ENCODE measurements at regions not wholly inside any gene's neighbourhood (a gene's known extent, or its start where the extent isn't known, plus 50 kb on each side); places are given as distances from the start of the nearest gene placed in this dataset.

- no peak overlapping the region for H3K27ac ChIP-seq
Measured at GRCh38 chr7:17027143-17027788, 145.5 kb upstream of the AGR3 start.

DNA sequence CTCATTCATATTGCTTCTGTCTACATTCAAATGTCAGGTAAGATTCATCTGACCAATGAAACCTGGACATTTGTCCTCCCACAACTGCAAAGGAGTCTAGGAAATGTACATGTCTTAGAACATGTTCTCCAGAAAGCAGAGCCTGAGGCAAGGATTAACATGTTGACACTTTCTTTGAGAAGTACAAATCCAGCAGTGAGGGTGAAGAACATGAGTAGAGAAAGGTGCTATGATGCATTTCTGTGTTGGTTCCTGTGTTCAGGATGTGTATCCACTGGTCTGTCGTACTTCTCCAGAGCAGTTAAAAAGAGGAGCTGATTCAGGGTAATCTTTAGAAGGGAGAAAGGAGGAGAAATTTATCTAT lies 146.0 kb upstream of the AGR3 start:
- H3K4me1 ChIP-seq: no peaks in the 10 kb centered on the region
- H3K4me3 ChIP-seq: no peak overlapping the region
- intact Hi-C loops (cut with DNase I; ENCODE audit: low total_unique reads): no loop called here
- no peaks in the 10 kb centered on the region for H3K36me3 ChIP-seq
- no peak overlapping the region for H3K27ac ChIP-seq
- TF ChIP-seq, protein P1, sequence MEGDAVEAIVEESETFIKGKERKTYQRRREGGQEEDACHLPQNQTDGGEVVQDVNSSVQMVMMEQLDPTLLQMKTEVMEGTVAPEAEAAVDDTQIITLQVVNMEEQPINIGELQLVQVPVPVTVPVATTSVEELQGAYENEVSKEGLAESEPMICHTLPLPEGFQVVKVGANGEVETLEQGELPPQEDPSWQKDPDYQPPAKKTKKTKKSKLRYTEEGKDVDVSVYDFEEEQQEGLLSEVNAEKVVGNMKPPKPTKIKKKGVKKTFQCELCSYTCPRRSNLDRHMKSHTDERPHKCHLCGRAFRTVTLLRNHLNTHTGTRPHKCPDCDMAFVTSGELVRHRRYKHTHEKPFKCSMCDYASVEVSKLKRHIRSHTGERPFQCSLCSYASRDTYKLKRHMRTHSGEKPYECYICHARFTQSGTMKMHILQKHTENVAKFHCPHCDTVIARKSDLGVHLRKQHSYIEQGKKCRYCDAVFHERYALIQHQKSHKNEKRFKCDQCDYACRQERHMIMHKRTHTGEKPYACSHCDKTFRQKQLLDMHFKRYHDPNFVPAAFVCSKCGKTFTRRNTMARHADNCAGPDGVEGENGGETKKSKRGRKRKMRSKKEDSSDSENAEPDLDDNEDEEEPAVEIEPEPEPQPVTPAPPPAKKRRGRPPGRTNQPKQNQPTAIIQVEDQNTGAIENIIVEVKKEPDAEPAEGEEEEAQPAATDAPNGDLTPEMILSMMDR (IDR thresholded peaks at IDR 0.05): no peak
- TF ChIP-seq POLR2A (IDR thresholded peaks at IDR 0.05): no peak
- no peaks in the 10 kb centered on the region for H3K27me3 ChIP-seq
- DNase-seq: no peak
- no peaks in the 10 kb centered on the region for H3K9me3 ChIP-seq

More at GRCh38 chr7:17027143-17027788, 145.5 kb upstream of the AGR3 start:
- no peak for DNase-seq
- no peaks in the 10 kb centered on the region for H3K9me3 ChIP-seq
- no peaks in the 10 kb centered on the region for H3K36me3 ChIP-seq
- no peak for TF ChIP-seq POLR2A (IDR thresholded peaks at IDR 0.05)
- TF ChIP-seq, protein P1 (IDR thresholded peaks at IDR 0.05): no peak
- intact Hi-C loops (cut with DNase I; ENCODE audit: low total_unique reads): no loop called here
- no peaks in the 10 kb centered on the region for H3K27me3 ChIP-seq
- no peak overlapping the region for H3K4me3 ChIP-seq
- H3K4me1 ChIP-seq: no peaks in the 10 kb centered on the region

DNA sequence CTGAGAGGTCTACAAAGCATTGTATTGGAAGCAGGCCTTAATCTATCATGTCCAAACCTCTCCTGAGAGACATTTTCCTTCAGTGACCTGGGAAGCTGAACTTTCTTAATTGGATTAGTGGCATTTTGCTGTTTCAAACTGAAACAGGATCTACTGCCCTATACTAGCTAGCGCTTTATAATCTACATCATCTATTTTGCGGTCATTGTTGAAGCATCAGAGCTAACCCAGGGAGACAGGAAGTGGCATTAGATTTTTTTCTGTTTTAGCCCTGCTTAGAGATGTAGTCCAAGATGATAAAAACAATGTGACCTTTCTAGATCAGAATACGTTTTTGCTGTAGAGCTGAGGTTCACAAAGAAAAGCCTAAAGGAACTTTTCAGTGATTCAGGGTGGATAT lies 147.4 kb upstream of the AGR3 start:
- Histone ChIP-seq H3K36me3 (no peaks in the 10 kb centered on the region), H3K27me3 (no peaks in the 10 kb centered on the region), H3K4me1 (no peaks in the 10 kb centered on the region), H3K4me3 (no peak overlapping the region), H3K27ac (no peak overlapping the region), H3K9me3 (no peaks in the 10 kb centered on the region)
- TF ChIP-seq, protein P1 (IDR thresholded peaks at IDR 0.05): no peak
- TF ChIP-seq POLR2A (IDR thresholded peaks at IDR 0.05): no peak
- DNase-seq: no peak
- intact Hi-C loops (cut with DNase I; ENCODE audit: low total_unique reads): no loop called here

- DNase-seq: no peak
- no peaks in the 10 kb centered on the region for H3K27me3 ChIP-seq
- TF ChIP-seq POLR2A (IDR thresholded peaks at IDR 0.05): no peak
- TF ChIP-seq, protein P1 (IDR thresholded peaks at IDR 0.05): no peak
- no peak overlapping the region for H3K4me3 ChIP-seq
- intact Hi-C loops (cut with DNase I; ENCODE audit: low total_unique reads): no loop called here
- no peaks in the 10 kb centered on the region for H3K36me3 ChIP-seq
- no peaks in the 10 kb centered on the region for H3K4me1 ChIP-seq
- no peak overlapping the region for H3K27ac ChIP-seq
- no peaks in the 10 kb centered on the region for H3K9me3 ChIP-seq
Measured at GRCh38 chr7:17030559-17030958, 148.8 kb upstream of the AGR3 start.

- intact Hi-C loops (cut with DNase I; ENCODE audit: low total_unique reads): no loop called here
- no peak overlapping the region for H3K27ac ChIP-seq
- no peak overlapping the region for H3K4me3 ChIP-seq
- H3K9me3 ChIP-seq: no peaks in the 10 kb centered on the region
- H3K27me3 ChIP-seq: no peaks in the 10 kb centered on the region
- H3K36me3 ChIP-seq: no peaks in the 10 kb centered on the region
- DNase-seq: no peak
- TF ChIP-seq, protein P1 (IDR thresholded peaks at IDR 0.05): no peak
- TF ChIP-seq POLR2A (IDR thresholded peaks at IDR 0.05): no peak
- H3K4me1 ChIP-seq: no peaks in the 10 kb centered on the region
Measured at GRCh38 chr7:17031906-17032551, 150.2 kb upstream of the AGR3 start.

All from uterus (tissue), 3 donors.